Fibroblast of lung (primary cell): ENCODE measurements at regions not wholly inside any gene's neighbourhood (a gene's known extent, or its start where the extent isn't known, plus 50 kb on each side); places are given as distances from the start of the nearest gene placed in this dataset.

Experiments used
- DNase-seq, 2 donors: peaks; one replicate each; pipeline versions ENCODE4 v3.0.0 to v3.0.0-alpha.2; 2010; ENCODE audit warnings: low read depth in 2 of 2
- H2AFZ ChIP-seq: 2 replicates; pipeline ENCODE4 v1.5.1; 2012; ENCODE audit warnings: low read length, control low read depth, inconsistent platforms
- H3K27ac ChIP-seq: 2 replicates; pipeline ENCODE4 v1.5.1; 2011; ENCODE audit warnings: low read length, control low read depth; ENCODE audit not compliant: insufficient read depth
- H3K27me3 ChIP-seq: 2 replicates; pipeline ENCODE4 v1.5.1; 2011; ENCODE audit warnings: mild to moderate bottlenecking, low read length; ENCODE audit not compliant: control insufficient read depth, insufficient read depth
- H3K36me3 ChIP-seq: 2 replicates; pipeline ENCODE4 v1.5.1; 2011; ENCODE audit warnings: low read length; ENCODE audit not compliant: control insufficient read depth, insufficient read depth
- H3K4me1 ChIP-seq: 2 replicates; pipeline ENCODE4 v1.5.1; 2011; ENCODE audit warnings: low read length; ENCODE audit not compliant: control insufficient read depth, insufficient read depth; ENCODE audit errors: extremely low read depth
- H3K4me2 ChIP-seq: 2 replicates; pipeline ENCODE4 v1.5.1; 2011; ENCODE audit warnings: low read length, control low read depth; ENCODE audit not compliant: insufficient read depth; ENCODE audit errors: extremely low read depth
- H3K4me3 ChIP-seq, 4 experiments: fragments of 200-600 bp in 1 of 4; sonication (generic) in 1 of 4; replicated peaks in 1 of 4; 2 replicates each; pipeline ENCODE4 v1.5.1; 2011 to 2016; ENCODE audit warnings: low read length in 4 of 4, low read depth in 3 of 4, mild to moderate bottlenecking in 3 of 4, control low read depth in 2 of 4, inconsistent platforms in 1 of 4, mixed read lengths in 1 of 4; ENCODE audit not compliant: insufficient read depth in 1 of 4; ENCODE audit errors: control extremely low read depth in 1 of 4
- H3K79me2 ChIP-seq: 2 replicates; pipeline ENCODE4 v1.5.1; 2012; ENCODE audit warnings: mild to moderate bottlenecking, low read length, inconsistent platforms; ENCODE audit not compliant: control insufficient read depth, insufficient read depth
- H3K9ac ChIP-seq: 2 replicates; pipeline ENCODE4 v1.5.1; 2011; ENCODE audit warnings: mild to moderate bottlenecking, low read length, control low read depth; ENCODE audit not compliant: insufficient read depth
- H3K9me3 ChIP-seq: 2 replicates; pipeline ENCODE4 v1.5.1; 2012; ENCODE audit warnings: low read depth, low read length; ENCODE audit not compliant: control insufficient read depth, insufficient read depth
- H4K20me1 ChIP-seq: 2 replicates; pipeline ENCODE4 v1.5.1; 2011; ENCODE audit warnings: low read length; ENCODE audit not compliant: control insufficient read depth, insufficient read depth; ENCODE audit errors: extremely low read depth
- EZH2 ChIP-seq: IDR thresholded peaks from 2 replicates; pipeline ENCODE4 v1.5.1; 2012; ENCODE audit warnings: low read length, control low read depth, mild to moderate bottlenecking; ENCODE audit errors: missing control alignments
- TF ChIP-seq, protein P1 (sequence below), 2 donors: IDR thresholded peaks in 1 of 2; conservative IDR thresholded peaks in 1 of 2; 1 replicate in 1 of 2; 2 replicates in 1 of 2; pipeline ENCODE4 v1.5.1; 2011 to 2012; ENCODE audit warnings: low read length in 2 of 2, control low read depth in 1 of 2, inconsistent platforms in 1 of 2, low read depth in 1 of 2, mild to moderate bottlenecking in 1 of 2

DNA sequence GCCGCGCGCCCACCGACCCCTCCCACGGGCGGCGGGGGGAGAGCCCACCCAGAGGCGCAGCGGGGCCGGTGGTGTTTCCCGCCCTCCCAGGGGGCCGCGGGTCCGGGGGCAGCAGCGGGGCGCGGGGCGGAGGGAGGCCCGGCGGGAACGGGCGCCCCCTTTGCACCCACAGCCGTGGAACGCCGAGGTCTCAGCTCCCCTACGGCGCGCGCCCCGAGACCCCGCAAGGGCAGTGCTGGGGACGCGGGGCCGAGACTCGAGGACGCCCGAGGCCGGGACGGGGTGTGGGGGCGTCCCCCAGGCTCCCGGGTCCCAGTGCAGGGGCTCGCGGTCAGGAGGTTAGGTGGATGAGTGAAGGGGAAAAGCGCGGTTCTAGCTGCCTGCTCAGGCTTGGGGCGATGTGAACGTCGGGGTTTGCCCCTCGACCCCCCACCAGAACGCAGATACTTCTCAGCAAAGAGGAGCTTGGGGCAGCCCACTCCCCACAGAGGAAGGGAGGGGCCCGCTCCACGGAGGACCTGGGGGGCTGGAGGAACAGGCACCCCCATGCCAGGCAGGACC lies 65.5 kb upstream of the BHLHE23 start:
- Histone ChIP-seq H3K36me3 (no peaks in the 10 kb centered on the region), H3K4me2 (no peak overlapping the region), H3K27me3 (no peaks in the 10 kb centered on the region), H3K27ac (no peak overlapping the region), H3K79me2 (no peaks in the 10 kb centered on the region), H3K4me1 (no peaks in the 10 kb centered on the region), H4K20me1 (no peaks in the 10 kb centered on the region), H3K4me3 (no peak overlapping the region), H3K9ac (no peak overlapping the region), H2AFZ (no peak overlapping the region), H3K9me3 (no peaks in the 10 kb centered on the region)
- DNase-seq = no peak
- TF ChIP-seq, protein P1, sequence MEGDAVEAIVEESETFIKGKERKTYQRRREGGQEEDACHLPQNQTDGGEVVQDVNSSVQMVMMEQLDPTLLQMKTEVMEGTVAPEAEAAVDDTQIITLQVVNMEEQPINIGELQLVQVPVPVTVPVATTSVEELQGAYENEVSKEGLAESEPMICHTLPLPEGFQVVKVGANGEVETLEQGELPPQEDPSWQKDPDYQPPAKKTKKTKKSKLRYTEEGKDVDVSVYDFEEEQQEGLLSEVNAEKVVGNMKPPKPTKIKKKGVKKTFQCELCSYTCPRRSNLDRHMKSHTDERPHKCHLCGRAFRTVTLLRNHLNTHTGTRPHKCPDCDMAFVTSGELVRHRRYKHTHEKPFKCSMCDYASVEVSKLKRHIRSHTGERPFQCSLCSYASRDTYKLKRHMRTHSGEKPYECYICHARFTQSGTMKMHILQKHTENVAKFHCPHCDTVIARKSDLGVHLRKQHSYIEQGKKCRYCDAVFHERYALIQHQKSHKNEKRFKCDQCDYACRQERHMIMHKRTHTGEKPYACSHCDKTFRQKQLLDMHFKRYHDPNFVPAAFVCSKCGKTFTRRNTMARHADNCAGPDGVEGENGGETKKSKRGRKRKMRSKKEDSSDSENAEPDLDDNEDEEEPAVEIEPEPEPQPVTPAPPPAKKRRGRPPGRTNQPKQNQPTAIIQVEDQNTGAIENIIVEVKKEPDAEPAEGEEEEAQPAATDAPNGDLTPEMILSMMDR (conservative IDR thresholded peaks at IDR 0.05 in 1 of 2, IDR thresholded peaks at IDR 0.05 in 1 of 2; ENCODE audit: low read depth in 1 of 2, low read length in 2 of 2) = no peak
- TF ChIP-seq EZH2 = no peak

DNA sequence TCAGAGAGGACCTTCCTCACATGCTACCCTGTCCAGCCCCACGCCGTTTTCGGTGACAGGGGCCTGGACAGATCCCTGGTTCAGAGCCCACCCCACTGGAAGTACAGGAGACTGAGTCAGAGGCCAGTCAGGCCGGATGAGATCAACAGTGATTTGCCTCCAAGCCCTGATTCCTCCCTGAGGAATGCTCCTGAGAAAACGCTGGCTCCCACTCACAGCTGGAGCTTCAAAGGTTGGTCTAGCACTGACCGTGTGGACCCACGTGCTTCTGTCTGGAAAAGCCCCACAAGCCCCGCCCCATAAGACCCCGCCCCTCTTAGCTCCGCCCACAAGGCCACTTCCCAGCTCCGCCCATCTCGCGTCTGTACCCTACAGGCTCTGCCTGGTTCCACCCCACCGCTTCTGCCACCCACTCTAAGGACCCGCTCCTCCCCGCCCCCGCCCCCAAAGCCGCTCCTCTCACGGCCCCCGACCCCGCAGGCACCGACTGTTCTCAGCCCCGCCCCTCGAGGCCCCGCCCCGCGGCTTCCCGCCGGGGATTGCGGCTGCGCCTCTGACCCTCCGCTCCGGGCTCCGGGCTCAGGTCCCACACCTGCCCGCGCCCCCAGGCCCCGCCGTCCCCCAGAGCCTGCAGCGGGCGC lies 64.9 kb upstream of the BHLHE23 start:
- no peaks in the 10 kb centered on the region for H3K4me1 ChIP-seq
- H3K4me3 ChIP-seq = no peak overlapping the region
- DNase-seq = peak; percentile 11 to 63
- H3K79me2 ChIP-seq = no peaks in the 10 kb centered on the region
- no peaks in the 10 kb centered on the region for H3K36me3 ChIP-seq
- TF ChIP-seq, protein P1 (conservative IDR thresholded peaks at IDR 0.05 in 1 of 2, IDR thresholded peaks at IDR 0.05 in 1 of 2; ENCODE audit: low read depth in 1 of 2, low read length in 2 of 2) = no peak
- TF ChIP-seq EZH2 = no peak
- no peak overlapping the region for H3K4me2 ChIP-seq
- H3K9me3 ChIP-seq = no peaks in the 10 kb centered on the region
- no peak overlapping the region for H2AFZ ChIP-seq
- H4K20me1 ChIP-seq = no peaks in the 10 kb centered on the region
- H3K27me3 ChIP-seq = no peaks in the 10 kb centered on the region
- no peak overlapping the region for H3K27ac ChIP-seq
- no peak overlapping the region for H3K9ac ChIP-seq

GRCh38 chr20:63070771-63071540 lies 64.2 kb upstream of the BHLHE23 start:
- H3K27me3 ChIP-seq = no peaks in the 10 kb centered on the region
- no peak overlapping the region for H2AFZ ChIP-seq
- no peaks in the 10 kb centered on the region for H3K4me1 ChIP-seq
- no peaks in the 10 kb centered on the region for H3K9me3 ChIP-seq
- DNase-seq = no peak
- H3K4me2 ChIP-seq = no peak overlapping the region
- H4K20me1 ChIP-seq = no peaks in the 10 kb centered on the region
- H3K27ac ChIP-seq = no peak overlapping the region
- TF ChIP-seq, protein P1 (conservative IDR thresholded peaks at IDR 0.05 in 1 of 2, IDR thresholded peaks at IDR 0.05 in 1 of 2; ENCODE audit: low read depth in 1 of 2, low read length in 2 of 2) = no peak
- TF ChIP-seq EZH2 = no peak
- H3K36me3 ChIP-seq = no peaks in the 10 kb centered on the region
- no peaks in the 10 kb centered on the region for H3K79me2 ChIP-seq
- no peak overlapping the region for H3K4me3 ChIP-seq
- no peak overlapping the region for H3K9ac ChIP-seq
